DND-41 (cell line): ENCODE measurements at regions not wholly inside any gene's neighbourhood (a gene's known extent, or its start where the extent isn't known, plus 50 kb on each side); places are given as distances from the start of the nearest gene placed in this dataset.

Experiments used
- CTCF ChIP-seq: IDR thresholded peaks from 2 replicates; pipeline ENCODE4 v1.5.1; 2012; ENCODE audit warnings: borderline replicate concordance, low read length, moderate library complexity, mild to moderate bottlenecking; ENCODE audit not compliant: poor library complexity, severe bottlenecking; ENCODE audit errors: extremely low read depth
- EZH2 ChIP-seq: IDR thresholded peaks from 3 replicates; pipeline ENCODE4 v1.6.1; 2012; ENCODE audit warnings: borderline replicate concordance, low read depth, mild to moderate bottlenecking, moderate library complexity, low read length, inconsistent platforms; ENCODE audit not compliant: severe bottlenecking

GRCh38 chr3:59688636-59689035 lies 638.8 kb upstream of the CFAP20DC start:
- TF ChIP-seq CTCF (no peak), EZH2 (no peak)
